Esophagus mucosa (tissue), 1 donor: ENCODE measurements at regions not wholly inside any gene's neighbourhood (a gene's known extent, or its start where the extent isn't known, plus 50 kb on each side); places are given as distances from the start of the nearest gene placed in this dataset.
"Not testable (repeated sequence)": the region's sequence is repeated elsewhere in the genome, so short reads cannot be mapped to it uniquely, and the experiment has no call there.

Experiments
- ATAC-seq: fragments of 200-7000 bp; cut with Tn5 transposase; one replicate; pipeline ENCODE4 v1.9.1; 2020
- donor health status: DM: yes; HTN: yes; CAD: no.

- no peak for ATAC-seq
Observed at GRCh38 chr13:78067290-78067689, 148.7 kb upstream of the EDNRB start.

DNA sequence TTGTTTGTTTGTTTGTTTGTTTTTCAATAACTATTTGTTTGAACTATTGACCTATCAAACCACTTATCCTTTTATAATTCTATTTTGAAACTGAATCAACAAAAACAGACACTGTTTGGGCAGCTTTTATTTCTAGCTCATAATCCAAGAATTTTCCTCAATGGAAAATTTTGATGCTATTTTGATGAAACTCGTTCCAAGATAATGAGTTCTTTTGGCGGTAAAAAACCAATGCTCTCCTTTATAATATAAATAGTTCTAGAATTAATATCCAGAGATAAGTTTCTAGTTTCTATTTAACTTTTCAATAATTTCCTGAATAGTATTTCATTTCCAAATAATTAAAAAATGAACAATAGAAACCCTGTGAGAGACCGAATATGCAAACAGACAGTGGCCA lies 146.5 kb upstream of the EDNRB start:
- ATAC-seq: no peak

- ATAC-seq: no peak
Observed at GRCh38 chr13:78061806-78062205, 143.2 kb upstream of the EDNRB start.

DNA sequence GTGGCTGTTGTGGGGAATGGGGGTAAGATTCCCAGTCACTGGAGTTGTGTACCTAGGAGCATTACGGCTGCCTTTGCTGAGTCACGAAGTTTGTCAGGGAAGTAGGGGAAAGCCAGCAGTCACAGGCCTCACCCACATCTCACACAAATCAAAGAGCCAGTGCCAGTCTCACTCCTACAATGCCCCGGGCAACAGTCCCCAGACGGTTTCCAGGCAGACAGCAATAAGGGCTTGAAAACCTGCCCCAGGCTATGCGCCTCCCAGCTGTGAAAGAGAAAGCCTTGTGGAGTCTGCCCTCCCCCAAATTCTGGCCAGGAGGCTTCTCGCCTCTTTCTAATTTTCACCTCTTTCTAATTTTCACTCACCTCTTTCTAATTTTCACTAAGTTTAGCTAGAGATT lies 142.3 kb upstream of the EDNRB start:
- no peak for ATAC-seq

DNA sequence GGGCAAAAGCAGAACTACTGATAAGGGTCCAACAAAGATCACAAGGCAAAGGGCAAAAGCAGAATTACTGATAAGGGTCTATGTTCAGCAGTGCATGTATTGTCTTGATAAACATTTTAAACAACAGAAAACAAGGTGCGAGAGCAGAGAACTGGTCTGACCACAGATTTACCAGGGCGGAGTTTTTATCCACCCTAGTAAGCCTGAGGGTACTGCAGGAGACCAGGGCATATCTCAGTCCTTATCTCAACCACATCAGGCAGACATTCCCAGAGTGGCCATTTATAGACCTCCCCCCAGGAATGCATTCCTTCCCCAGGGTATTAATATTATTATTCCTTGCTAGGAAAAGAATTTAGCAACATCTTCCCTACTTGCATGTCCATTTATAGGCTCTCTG lies 138.2 kb upstream of the EDNRB start:
- not testable (repeated sequence) for ATAC-seq

DNA sequence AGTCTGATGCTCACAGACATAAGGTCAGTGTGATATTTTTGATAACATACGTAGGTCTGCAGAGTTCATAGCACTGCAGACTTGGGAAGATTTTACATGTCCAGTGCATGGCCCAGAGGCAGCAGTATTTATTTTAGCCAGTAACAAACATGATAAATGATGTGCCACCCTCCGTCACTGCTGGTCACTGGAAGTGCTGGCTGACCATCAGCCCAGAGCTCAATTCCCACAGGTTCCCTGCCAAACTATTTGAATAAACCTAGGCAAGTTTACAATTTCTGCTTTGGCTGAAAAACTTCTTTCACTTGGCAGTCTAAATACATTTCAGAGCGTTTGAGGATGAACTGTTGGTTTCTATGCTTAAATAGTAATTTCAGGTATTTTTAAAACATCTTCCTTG lies 135.5 kb upstream of the EDNRB start:
- ATAC-seq: no peak

DNA sequence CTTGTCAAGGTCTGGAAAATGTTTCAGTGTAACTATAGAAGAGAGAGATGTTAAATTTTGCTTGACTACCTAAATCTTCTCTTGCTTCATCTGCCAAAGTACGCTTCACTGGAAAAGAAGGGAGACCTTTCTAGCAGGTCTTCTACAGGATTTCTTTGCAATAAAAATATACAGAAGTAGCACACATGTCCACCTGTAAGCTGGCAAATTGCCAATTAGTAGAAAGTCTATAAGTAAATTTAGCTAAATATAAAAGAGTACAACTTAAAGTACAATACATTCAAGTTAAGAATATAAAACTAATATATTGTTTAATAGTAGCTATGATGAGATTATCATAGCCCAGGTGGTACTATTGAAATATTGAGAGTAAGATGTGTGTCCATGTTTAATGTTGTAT lies 128.5 kb upstream of the EDNRB start:
- no peak for ATAC-seq

GRCh38 chr13:78046331-78046730 lies 127.7 kb upstream of the EDNRB start:
- ATAC-seq: no peak

GRCh38 chr13:78045916-78046315 lies 127.3 kb upstream of the EDNRB start:
- ATAC-seq: no peak

DNA sequence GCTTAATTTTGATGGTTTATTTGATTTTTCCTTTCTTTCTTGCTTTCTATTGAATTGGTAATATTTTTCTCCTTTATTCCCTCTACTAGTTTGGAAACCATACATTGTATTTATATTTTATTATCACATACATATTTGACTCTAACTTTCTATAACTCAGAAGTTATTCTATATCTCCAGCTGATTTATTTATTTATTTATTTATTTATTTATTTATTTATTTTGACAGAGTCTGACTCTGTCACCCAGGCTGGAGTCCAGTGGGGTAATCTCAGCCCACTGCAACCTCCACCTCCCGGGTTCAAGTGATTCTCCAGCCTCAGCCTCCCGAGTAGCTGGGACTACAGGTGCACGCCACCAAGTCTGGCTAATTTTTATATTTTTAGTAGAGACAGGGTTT lies 122.7 kb upstream of the EDNRB start:
- not testable (repeated sequence) for ATAC-seq

DNA sequence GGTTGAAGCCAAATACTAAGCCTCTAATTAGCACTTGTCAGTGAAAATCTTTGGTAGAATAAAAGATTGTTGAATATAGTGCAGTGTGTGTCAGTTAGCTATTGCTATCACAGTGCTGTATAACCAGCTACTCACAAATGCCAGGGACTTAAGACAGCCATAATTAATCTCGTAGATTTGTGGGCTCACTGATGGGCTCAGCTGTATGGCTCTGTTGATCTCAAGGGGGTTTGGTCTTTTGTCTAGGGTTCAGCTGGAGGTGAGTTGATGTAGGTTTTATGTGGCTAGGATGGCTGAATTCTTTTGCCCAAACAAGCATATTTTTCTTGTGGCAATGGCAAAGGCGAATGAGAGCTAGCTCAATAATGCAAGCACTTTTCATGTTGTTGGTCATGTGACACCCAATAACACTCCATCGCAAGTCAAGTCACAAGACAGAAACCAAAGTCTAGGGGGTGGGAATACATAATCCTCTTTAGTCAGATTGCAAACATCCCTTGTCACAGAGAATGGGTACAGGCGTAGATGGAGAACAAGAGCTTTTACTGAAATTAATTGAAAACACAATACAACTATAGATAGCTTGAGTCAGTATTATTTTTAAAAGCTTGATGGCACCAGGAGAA lies 121.7 kb upstream of the EDNRB start:
- no peak for ATAC-seq

GRCh38 chr13:78036841-78037240 lies 118.2 kb upstream of the EDNRB start:
- no peak for ATAC-seq

GRCh38 chr13:78035500-78035899 lies 116.9 kb upstream of the EDNRB start:
- ATAC-seq: no peak

- no peak for ATAC-seq
Observed at GRCh38 chr13:78033509-78033908, 114.9 kb upstream of the EDNRB start.

- ATAC-seq: no peak
Observed at GRCh38 chr13:78032132-78032531, 113.5 kb upstream of the EDNRB start.

DNA sequence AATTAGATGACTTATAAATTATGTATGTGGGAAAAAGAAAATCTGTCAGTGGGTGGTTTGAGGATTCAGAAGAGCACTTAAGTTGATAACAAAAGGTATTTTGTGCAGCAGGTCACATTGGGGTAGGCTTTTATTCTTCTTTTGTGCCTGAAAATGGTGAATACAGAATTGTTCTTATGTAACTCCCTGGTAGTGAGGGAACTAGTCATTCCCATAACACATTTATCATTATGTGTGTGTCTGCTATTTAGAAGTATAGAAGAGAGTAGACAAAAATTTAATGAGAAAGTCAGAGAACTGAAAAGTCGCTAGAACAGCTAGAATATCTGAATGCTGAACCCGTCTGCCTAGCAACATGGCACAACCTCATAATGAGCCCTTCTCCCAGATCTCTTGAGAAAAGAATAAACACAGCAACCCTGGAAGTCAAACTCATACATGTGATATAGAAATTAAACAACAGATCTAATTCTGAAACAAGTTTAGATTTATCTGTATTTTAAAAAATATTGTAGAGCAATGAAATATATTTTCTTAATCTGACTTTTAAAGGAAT lies 111.8 kb upstream of the EDNRB start:
- ATAC-seq: no peak

- ATAC-seq: no peak
Observed at GRCh38 chr13:78029901-78030300, 111.3 kb upstream of the EDNRB start.

DNA sequence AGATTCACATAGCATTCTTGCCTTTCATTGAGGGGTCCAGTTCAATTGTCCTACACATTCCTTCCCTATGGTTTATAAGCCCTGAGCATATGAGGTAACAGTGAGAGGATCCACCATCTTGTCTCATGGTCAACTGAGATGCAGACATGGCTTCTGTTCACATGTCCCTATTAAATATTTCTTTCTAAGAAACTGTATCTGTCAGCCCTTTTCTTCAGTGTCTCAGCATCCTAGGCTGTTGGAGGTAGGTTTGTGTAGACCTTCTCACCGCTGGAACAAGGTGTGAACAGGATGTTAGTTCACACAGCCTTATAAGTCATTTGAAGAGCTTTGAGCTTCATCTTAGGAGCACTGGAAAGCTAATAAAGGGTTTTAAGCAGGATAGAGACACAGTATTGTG lies 110.3 kb upstream of the EDNRB start:
- ATAC-seq: no peak

- ATAC-seq: no peak
Observed at GRCh38 chr13:78024996-78025395, 106.4 kb upstream of the EDNRB start.

GRCh38 chr13:78022164-78022877 lies 103.7 kb upstream of the EDNRB start:
- peak; percentile 55 for ATAC-seq

- no peak for ATAC-seq
Observed at GRCh38 chr13:78020861-78021260, 102.2 kb upstream of the EDNRB start.

- no peak for ATAC-seq
Observed at GRCh38 chr13:78015782-78016181, 97.2 kb upstream of the EDNRB start.

- ATAC-seq: no peak
Observed at GRCh38 chr13:78012046-78012445, 93.4 kb upstream of the EDNRB start.

DNA sequence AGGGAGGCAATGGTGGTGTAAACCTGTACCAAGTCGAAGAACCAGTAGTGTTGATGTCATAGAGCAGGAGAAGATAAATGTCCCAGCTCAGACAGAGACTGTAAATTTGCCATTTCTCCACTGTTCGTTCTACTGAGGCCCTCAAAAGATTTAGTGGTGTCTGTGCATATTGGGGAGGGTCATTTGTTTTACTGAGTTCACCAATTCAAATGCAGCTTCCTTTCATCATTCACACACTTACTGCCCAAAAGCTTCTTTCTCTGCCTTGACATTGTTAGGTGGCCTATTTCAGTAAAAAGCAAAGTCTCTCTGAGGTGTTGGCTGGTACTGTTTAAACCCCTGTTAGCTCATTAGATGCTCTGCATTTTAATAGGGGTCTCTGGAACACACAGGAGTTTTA lies 86.2 kb upstream of the EDNRB start:
- ATAC-seq: no peak
